Activated T-helper 2 cell treated with anti-CD3 and anti-CD28 coated beads, Interferon-gamma antibody, Interleukin-2, Interleukin-4, amounts not matched to agents 10 μg/mL and 5 μg/mL and 100 μg/mL, durations not matched to agents 14 hours and 24 hours and 36 hours (primary cell): ENCODE measurements at regions not wholly inside any gene's neighbourhood (a gene's known extent, or its start where the extent isn't known, plus 50 kb on each side); places are given as distances from the start of the nearest gene placed in this dataset.

Experiments
- DNase-seq: peaks from one replicate; pipeline ENCODE4 v3.0.0; 2021; ENCODE audit warnings: low spot score
- H3K27ac Mint-ChIP-seq: one replicate; pipeline ENCODE4 v1.8.0; 2021; ENCODE audit warnings: mixed read lengths
- H3K27me3 Mint-ChIP-seq: one replicate; pipeline ENCODE4 v1.8.0; 2021; ENCODE audit warnings: low read depth, mixed read lengths
- H3K36me3 Mint-ChIP-seq: one replicate; pipeline ENCODE4 v1.8.0; 2021; ENCODE audit warnings: low read depth, mixed read lengths
- H3K4me1 Mint-ChIP-seq: one replicate; pipeline ENCODE4 v1.8.0; 2021; ENCODE audit warnings: low read depth, mixed read lengths
- H3K4me3 Mint-ChIP-seq: one replicate; pipeline ENCODE4 v1.8.0; 2021; ENCODE audit warnings: low read depth, mild to moderate bottlenecking, moderate library complexity, mixed read lengths
- H3K9me3 Mint-ChIP-seq: one replicate; pipeline ENCODE4 v1.8.0; 2021; ENCODE audit warnings: mixed read lengths
- intact Hi-C: fragments of 100-400 bp; cut with micrococcal nuclease; formaldehyde crosslinking; loops from one replicate; pipeline ENCODE4 v1.15.1; 2023

DNA sequence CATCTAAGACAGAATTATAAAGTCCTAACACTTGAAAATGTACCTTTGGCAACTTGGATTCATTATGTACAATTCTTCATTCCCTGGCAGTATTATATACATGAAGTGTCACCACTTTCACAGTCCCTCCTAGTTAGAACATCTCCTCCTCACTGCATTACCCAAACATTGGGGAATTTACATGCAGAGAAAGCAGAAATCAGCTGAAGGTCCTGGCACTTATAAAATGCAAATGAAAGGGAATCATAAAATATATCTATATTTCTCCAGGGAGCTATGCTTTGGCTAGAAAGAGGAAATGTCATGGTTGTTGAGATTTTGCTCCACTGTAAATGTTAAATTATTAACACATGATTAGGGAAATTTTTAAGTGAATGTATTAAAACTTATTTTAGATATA is 835.6 kb upstream of the SLIT2 start:
- H3K36me3 Mint-ChIP-seq = no peaks in the 10 kb centered on the region
- intact Hi-C loops = no loop called here

DNA sequence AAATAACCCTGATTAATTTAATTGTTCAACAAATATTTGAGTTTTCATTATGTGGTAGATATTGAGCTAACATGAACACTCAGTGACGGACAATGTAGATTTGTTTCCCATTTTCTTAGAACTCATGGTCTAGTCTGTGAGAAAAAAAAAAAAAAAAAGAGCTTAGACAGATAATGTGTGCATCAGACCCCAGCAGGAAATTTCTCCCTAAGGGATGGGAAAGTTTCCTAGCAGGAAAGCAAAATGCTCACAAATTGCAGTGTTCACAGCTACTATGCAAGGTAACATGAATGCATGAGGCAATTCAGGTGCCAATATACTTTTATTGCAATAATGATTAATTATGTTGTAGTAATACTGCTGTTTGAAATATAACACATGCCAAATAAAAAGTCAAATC is 843.2 kb upstream of the SLIT2 start:
- Mint-ChIP-seq H3K4me3 (no peak overlapping the region), H3K27me3 (no peaks in the 10 kb centered on the region), H3K9me3 (peaks cover 30% of the 10 kb centered on the region), H3K4me1 (no peaks in the 10 kb centered on the region), H3K27ac (no peak overlapping the region), H3K36me3 (no peaks in the 10 kb centered on the region)
- intact Hi-C loops = no loop called here
- DNase-seq = no peak

More for the DNA sequence above, 835.6 kb upstream of the SLIT2 start:
- Mint-ChIP-seq H3K4me3 (no peak overlapping the region), H3K27ac (no peak overlapping the region), H3K4me1 (no peaks in the 10 kb centered on the region), H3K27me3 (no peaks in the 10 kb centered on the region), H3K9me3 (peaks cover 35% of the 10 kb centered on the region)
- no peak for DNase-seq

DNA sequence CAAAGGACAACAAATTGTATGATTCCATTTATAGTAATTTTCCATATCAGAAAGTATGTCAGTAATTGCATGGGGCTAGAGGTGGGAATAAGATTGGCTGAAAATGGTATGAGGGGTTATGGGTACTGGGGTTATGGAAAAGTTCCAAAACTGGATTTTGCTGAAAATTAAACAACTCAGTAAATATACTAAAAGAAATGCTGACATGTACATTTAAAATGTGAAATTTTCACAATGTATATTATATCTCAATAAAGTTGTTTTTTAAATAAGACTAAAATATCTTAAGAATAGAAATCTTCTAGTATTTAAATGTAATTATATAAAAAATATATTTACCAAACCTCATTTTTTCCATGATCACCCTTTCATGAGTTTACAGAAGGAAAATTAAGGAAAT is 844.9 kb upstream of the SLIT2 start:
- DNase-seq = no peak
- no peak overlapping the region for H3K4me3 Mint-ChIP-seq
- H3K27ac Mint-ChIP-seq = no peak overlapping the region
- H3K27me3 Mint-ChIP-seq = no peaks in the 10 kb centered on the region
- intact Hi-C loops = no loop called here
- H3K9me3 Mint-ChIP-seq = peaks cover 41% of the 10 kb centered on the region
- no peaks in the 10 kb centered on the region for H3K4me1 Mint-ChIP-seq
- H3K36me3 Mint-ChIP-seq = no peaks in the 10 kb centered on the region

DNA sequence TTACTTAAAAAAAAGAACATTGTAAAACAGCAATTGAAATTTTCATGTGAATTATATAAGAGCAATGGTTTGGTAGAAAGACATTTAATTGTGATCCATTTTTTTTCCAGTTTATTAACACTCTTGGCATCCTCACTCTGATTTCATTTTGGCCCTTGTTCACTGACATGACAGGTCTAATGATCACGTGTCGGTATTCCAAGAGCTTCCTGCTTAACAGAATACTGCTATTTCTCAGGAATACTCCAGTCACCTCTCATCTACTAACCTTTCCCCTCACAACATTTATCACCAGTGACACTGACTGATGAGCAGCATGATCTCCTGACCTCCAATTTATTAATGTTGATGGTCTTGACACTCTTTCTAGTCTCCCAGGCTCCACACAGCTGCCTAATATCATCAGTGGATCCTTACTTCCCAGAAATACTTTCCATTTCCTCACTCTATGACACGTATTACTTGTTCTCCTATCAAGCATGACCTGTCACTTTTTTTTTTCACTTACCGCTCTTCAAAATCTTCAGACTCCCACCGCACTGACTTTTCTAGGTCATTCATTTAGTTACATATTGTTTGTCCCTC is 847.8 kb upstream of the SLIT2 start:
- Mint-ChIP-seq H3K4me1 (no peaks in the 10 kb centered on the region), H3K27ac (no peak overlapping the region), H3K9me3 (peaks cover 47% of the 10 kb centered on the region), H3K36me3 (no peaks in the 10 kb centered on the region), H3K27me3 (no peaks in the 10 kb centered on the region), H3K4me3 (no peak overlapping the region)
- DNase-seq = no peak
- intact Hi-C loops = no loop called here

DNA sequence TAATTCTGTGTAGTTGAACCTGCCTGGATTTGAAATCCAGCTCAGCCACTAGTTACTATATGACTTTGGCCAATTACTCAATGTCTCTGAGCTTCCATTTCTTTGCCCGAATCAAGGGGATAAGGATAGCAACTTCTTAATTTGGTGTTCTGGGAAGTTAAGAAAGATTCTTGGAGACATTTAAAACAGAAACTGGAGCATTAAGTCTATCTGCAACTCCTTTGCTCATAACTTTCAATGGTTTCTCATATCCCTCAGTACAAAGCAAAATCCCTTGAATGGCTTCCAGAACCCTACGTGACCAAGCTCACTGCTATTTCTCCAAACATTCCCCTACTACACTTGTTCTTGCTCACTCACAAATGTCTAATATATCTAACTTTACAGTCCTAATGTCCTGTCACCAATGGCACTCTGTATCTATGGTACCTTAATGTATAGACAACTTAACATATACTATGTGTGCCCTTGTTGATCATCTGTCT is 849.1 kb upstream of the SLIT2 start:
- peaks cover 40% of the 10 kb centered on the region for H3K9me3 Mint-ChIP-seq
- no peak overlapping the region for H3K27ac Mint-ChIP-seq
- no peaks in the 10 kb centered on the region for H3K36me3 Mint-ChIP-seq
- H3K4me3 Mint-ChIP-seq = no peak overlapping the region
- no peak for DNase-seq
- intact Hi-C loops = no loop called here
- no peaks in the 10 kb centered on the region for H3K27me3 Mint-ChIP-seq
- no peaks in the 10 kb centered on the region for H3K4me1 Mint-ChIP-seq

DNA sequence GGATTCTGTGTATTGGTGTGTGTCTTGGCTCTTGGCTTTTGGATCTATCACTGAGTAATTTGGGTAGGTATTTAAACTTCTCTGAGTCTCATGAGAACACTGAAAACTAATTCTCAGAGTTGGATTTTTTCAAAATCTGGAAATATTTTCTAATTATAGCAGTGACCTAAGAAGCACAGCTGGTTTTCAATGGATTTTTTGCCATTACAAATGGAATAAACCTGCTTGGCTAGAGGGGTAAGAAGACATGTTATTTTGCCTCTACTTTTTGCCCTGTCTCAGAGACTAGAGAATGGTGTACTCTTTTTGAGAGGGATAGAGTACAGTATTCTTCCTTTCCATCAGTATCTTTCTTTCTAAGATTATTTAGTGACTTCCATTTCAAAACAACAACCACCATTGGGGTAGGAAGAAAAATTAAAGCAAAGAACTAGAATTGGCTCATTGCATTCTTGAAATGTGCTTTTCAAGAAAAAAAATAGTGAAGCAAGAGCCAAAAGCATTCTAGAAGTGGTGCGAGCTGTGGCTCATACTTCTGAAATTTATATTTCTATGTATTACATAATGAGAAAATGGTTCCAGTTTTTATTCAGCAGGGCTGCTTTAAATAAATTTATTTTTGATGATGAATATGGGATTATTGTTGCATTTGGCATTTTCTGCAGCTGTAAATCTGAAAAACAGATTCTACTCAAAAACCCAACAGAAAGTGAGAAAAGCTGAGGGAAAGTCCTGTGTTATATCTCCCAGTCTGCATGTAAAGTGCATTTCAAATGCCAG is 850.2 kb upstream of the SLIT2 start:
- Mint-ChIP-seq H3K27ac (no peak overlapping the region), H3K9me3 (peaks cover 36% of the 10 kb centered on the region), H3K36me3 (no peaks in the 10 kb centered on the region), H3K4me1 (no peaks in the 10 kb centered on the region), H3K27me3 (no peaks in the 10 kb centered on the region), H3K4me3 (no peak overlapping the region)
- DNase-seq = no peak
- intact Hi-C loops = no loop called here

DNA sequence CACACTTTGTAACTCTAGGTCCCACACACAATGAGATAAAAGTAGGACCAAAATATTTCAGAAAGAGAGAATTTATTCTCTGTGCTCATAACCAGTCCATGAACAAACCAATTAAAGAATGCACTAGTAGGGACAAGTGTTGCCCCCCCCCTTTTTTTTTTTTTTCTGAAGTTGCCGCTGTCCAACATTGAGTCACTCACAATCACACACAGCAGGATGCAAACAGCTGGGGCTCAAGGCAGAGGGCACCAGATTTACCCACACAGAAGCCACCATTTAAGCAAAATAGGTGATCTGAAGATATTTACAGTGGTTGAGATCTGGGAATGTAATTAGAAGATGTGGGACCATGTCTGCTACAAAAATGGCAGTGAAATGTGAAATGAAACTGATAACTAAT is 850.9 kb upstream of the SLIT2 start:
- Mint-ChIP-seq H3K27ac (no peak overlapping the region), H3K27me3 (no peaks in the 10 kb centered on the region), H3K4me3 (no peak overlapping the region)

DNA sequence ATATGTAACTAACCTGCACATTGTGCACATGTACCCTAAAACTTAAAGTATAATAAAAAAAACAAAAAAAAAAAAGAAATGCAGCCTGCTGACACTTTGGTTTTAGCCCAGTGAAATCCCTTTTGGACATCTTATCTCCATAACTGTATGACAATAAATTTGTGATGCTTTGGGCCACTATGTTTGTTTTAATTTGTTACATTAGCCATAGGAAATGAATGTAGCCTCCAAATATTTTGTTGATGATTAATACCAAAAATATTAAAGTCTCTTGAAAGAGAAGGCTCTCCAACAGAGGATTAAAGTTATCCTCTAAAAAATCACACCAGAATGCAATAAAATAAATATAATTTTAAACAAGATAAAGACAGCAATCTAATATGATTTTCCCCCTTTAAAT is 852.7 kb upstream of the SLIT2 start:
- no peaks in the 10 kb centered on the region for H3K27me3 Mint-ChIP-seq
- intact Hi-C loops = no loop called here
- H3K36me3 Mint-ChIP-seq = no peaks in the 10 kb centered on the region
- no peak overlapping the region for H3K4me3 Mint-ChIP-seq
- no peak overlapping the region for H3K27ac Mint-ChIP-seq
- no peak for DNase-seq
- peaks cover 28% of the 10 kb centered on the region for H3K9me3 Mint-ChIP-seq
- H3K4me1 Mint-ChIP-seq = no peaks in the 10 kb centered on the region

More for the DNA sequence above, 850.9 kb upstream of the SLIT2 start:
- no peaks in the 10 kb centered on the region for H3K4me1 Mint-ChIP-seq
- DNase-seq = no peak
- peaks cover 29% of the 10 kb centered on the region for H3K9me3 Mint-ChIP-seq
- H3K36me3 Mint-ChIP-seq = no peaks in the 10 kb centered on the region
- intact Hi-C loops = no loop called here

DNA sequence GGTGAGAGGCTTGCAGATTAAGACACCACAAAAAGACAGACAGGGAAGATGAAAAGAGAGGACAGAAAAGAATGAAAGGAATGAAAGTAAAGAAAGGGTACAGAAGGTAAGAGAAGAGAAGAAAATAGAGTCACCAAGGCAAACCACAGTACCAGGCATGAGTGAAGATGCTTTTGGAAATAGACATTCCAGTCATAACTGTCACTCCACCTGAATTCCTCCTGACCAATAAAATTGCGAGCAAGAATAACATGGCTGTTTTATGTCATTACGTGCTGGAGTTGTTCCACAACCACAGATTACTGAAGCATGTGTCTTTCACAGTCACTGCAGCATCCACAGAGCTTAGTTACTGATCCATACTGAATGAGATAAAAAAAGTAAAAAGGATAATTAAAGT is 864.9 kb upstream of the SLIT2 start:
- H3K9me3 Mint-ChIP-seq = peaks cover 59% of the 10 kb centered on the region
- H3K27ac Mint-ChIP-seq = no peak overlapping the region
- no peaks in the 10 kb centered on the region for H3K36me3 Mint-ChIP-seq
- H3K4me1 Mint-ChIP-seq = no peaks in the 10 kb centered on the region
- DNase-seq = no peak
- no peaks in the 10 kb centered on the region for H3K27me3 Mint-ChIP-seq
- intact Hi-C loops = no loop called here
- H3K4me3 Mint-ChIP-seq = no peak overlapping the region

DNA sequence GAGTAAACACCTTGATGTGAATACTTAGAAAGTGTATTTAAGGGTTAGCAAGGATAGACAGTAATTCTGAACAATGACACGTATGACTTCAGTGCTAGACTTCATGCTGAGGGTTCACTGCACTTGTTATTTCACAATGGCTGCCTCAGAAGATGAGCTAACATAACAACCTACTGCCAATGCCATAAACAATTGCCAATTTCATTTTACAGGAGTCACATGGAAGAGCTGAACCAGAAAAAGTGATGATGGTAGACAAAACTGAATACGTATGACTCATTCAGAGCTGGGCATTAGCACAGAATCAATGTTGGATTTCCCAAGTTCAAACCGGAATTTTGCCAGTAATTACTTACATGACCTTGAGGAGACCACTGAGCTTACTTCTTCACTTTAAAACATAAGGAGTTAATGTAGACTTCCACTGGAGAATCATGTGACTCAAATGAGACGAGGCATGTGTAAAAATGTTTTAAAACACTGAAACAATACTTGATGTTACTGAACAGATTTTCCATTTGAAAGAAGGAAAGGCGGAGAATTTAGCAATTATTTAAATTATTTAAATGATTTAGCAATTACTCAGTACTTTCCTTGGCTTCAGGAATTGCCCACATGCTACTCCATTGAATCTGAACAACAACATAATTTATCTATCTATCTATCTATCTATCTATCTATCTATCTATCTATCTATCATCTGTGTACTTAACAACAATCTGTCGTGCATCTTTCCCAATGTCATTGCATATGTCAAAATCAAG is 868.5 kb upstream of the SLIT2 start:
- no peak for DNase-seq
- Mint-ChIP-seq H3K4me1 (no peaks in the 10 kb centered on the region), H3K4me3 (no peak overlapping the region), H3K9me3 (peaks cover 44% of the 10 kb centered on the region), H3K27ac (no peak overlapping the region), H3K27me3 (no peaks in the 10 kb centered on the region), H3K36me3 (no peaks in the 10 kb centered on the region)
- intact Hi-C loops = no loop called here

DNA sequence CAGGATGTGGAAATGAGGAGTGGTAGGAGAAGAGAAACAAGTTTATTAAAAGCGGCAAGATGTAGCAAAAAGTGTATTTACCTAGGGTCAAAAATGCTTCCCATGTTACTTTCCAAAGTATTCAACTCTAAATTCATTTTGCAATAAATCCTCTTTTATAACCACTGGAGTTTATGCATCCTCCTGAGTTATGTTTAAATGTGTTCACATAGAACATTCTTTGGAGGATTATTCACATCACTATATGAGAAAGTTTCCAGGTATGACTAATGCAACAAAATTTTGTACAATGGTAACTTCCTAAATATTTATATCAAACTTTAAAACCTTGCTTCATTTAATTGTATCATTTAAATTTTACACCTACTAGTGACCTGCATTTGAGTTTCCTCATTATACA is 870.6 kb upstream of the SLIT2 start:
- Mint-ChIP-seq H3K4me3 (no peak overlapping the region), H3K9me3 (peaks cover 41% of the 10 kb centered on the region), H3K27ac (no peak overlapping the region), H3K27me3 (no peaks in the 10 kb centered on the region), H3K36me3 (no peaks in the 10 kb centered on the region), H3K4me1 (no peaks in the 10 kb centered on the region)
- DNase-seq = no peak
- intact Hi-C loops = no loop called here

DNA sequence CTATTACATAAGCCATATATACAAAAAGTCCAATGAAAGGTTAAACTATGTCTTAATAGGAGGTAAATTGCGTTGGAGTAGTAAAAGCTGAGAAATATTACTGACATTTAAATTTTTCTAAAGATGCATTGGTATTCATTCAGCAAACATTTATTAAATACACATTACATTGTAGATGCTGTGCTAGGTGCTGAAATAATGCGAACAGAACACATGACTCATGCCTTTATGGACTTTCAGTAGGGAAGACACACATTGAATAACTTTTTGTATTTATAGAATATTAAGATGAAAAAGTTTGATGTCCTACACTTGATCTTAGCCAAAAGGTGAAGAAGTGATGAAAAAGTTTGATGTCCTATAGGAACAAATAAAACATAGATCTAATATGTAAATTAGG is 871.1 kb upstream of the SLIT2 start:
- intact Hi-C loops = no loop called here
- no peaks in the 10 kb centered on the region for H3K36me3 Mint-ChIP-seq
- H3K4me1 Mint-ChIP-seq = no peaks in the 10 kb centered on the region
- no peaks in the 10 kb centered on the region for H3K27me3 Mint-ChIP-seq
- H3K27ac Mint-ChIP-seq = no peak overlapping the region
- H3K9me3 Mint-ChIP-seq = peaks cover 45% of the 10 kb centered on the region
- H3K4me3 Mint-ChIP-seq = no peak overlapping the region
- no peak for DNase-seq

DNA sequence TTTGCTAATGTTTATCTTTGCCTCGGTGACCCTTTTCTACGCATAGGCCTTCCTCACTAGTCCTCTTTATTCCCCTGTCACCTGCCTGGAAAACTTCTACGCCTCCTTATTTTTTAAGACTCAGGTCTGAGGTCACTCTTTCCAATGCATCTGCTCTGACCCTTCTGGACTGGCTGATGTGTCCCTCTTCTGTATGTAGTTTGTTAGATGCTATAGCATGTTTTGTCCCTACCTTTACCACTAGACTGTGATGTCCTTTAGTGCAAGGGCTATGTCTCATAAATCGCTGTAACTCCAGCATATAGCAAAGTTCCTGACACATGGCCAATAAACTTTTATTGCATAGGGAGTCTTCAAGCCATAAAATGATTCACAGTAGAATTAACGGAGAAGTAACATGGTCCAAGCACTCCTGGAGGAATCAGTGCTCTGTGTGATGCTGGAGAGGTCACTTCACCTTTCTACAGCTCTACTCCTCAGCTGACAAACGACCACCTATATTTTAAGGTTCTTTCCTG is 872.5 kb upstream of the SLIT2 start:
- Mint-ChIP-seq H3K27me3 (no peaks in the 10 kb centered on the region), H3K27ac (no peak overlapping the region), H3K36me3 (no peaks in the 10 kb centered on the region), H3K4me3 (no peak overlapping the region), H3K9me3 (peaks cover 35% of the 10 kb centered on the region), H3K4me1 (no peaks in the 10 kb centered on the region)
- intact Hi-C loops = no loop called here
- DNase-seq = no peak
